ENCODE measurements at regions not wholly inside any gene's neighbourhood (a gene's known extent, or its start where the extent isn't known, plus 50 kb on each side); places are given as distances from the start of the nearest gene placed in this dataset.

DNA sequence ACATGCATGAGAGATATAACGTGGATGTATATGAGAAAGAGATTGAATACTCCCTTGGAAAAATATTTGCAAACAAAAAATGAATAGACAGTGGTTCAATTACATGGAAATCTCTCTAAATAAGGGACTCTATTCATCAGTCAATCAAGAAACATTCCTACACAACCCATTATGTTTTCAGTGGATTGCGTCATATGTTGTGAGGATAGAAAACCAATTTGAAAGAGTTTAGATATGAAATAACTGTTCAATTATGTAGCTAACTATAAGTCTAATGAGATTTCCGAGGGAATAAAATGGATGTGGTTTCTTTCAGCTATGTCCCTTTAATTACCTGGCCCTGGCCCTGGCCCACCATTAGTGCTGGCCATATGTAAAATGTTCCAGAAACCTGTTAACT lies 86.7 kb upstream of the TMCO5A start:
- peaks cover 0 to 3% (median 0%) of the 10 kb centered on the region in 5 donors for H3K9me3 Mint-ChIP-seq
- H3K27ac Mint-ChIP-seq = no peak overlapping the region
- CTCF ChIA-PET = no interaction called here
- Histone ChIP-seq H3K4me1 (ENCODE audit: insufficient read depth, low read length) (no peaks in the 10 kb centered on the region), H3K36me3 (ENCODE audit: insufficient read depth, low read length) (no peaks in the 10 kb centered on the region), H3K9me3 (ENCODE audit: low read length) (no peaks in the 10 kb centered on the region), H3K27ac (ENCODE audit: low read depth, low read length) (no peak overlapping the region), H3K27me3 (ENCODE audit: insufficient read depth, low read length, poor library complexity, severe bottlenecking) (no peaks in the 10 kb centered on the region), H3K4me3 (ENCODE audit: low read length) (no peak overlapping the region)
- no peak for DNase-seq
- H3K36me3 Mint-ChIP-seq = no peaks in the 10 kb centered on the region
- no peak overlapping the region for H3K4me3 Mint-ChIP-seq
- POLR2A ChIA-PET = no interaction called here
- peaks cover 0 to 2% of the 10 kb centered on the region in 2 donors for H3K27me3 Mint-ChIP-seq
- no peaks in the 10 kb centered on the region for H3K4me1 Mint-ChIP-seq

DNA sequence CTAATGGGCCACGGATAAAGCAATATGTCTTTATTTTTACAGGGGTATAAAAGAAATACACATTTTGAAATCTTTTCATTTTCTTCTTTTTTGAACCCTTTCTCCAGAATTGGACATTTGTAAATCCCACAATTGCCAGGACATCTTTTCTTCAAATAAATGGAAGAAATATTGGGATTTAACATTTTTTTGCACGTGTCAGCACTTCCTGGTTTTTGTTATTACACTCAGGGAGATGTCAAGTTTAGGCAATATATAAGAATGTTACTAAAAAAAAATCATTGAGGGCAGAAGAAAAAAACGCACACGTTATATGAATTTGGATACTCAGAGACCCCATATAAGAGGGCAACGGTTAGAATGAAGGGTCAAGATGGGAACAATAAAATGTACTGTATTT lies 78.3 kb upstream of the TMCO5A start:
- no peaks in the 10 kb centered on the region for H3K36me3 ChIP-seq (ENCODE audit: insufficient read depth, low read length)
- H3K4me3 ChIP-seq (ENCODE audit: low read length) = no peak overlapping the region
- no peaks in the 10 kb centered on the region for H3K27me3 ChIP-seq (ENCODE audit: insufficient read depth, low read length, poor library complexity, severe bottlenecking)
- POLR2A ChIA-PET = no interaction called here
- CTCF ChIA-PET = no interaction called here
- no peaks in the 10 kb centered on the region for H3K4me1 ChIP-seq (ENCODE audit: insufficient read depth, low read length)
- peaks cover 0 to 2% (median 0%) of the 10 kb centered on the region in 5 donors for H3K9me3 Mint-ChIP-seq
- no peaks in the 10 kb centered on the region for H3K9me3 ChIP-seq (ENCODE audit: low read length)
- no peak overlapping the region for H3K27ac Mint-ChIP-seq
- peaks cover 0 to 3% of the 10 kb centered on the region in 2 donors for H3K27me3 Mint-ChIP-seq
- no peak for DNase-seq
- no peak overlapping the region for H3K27ac ChIP-seq (ENCODE audit: low read depth, low read length)
- no peak overlapping the region for H3K4me3 Mint-ChIP-seq
- H3K36me3 Mint-ChIP-seq = no peaks in the 10 kb centered on the region
- H3K4me1 Mint-ChIP-seq = no peaks in the 10 kb centered on the region

- Mint-ChIP-seq H3K4me3 (no peak overlapping the region), H3K27ac (no peak overlapping the region), H3K36me3 (no peaks in the 10 kb centered on the region), H3K4me1 (no peaks in the 10 kb centered on the region), H3K27me3 (peaks cover 0 to 3% of the 10 kb centered on the region in 2 donors), H3K9me3 (peaks cover 0 to 2% (median 0%) of the 10 kb centered on the region in 5 donors)
- POLR2A ChIA-PET = no interaction called here
- Histone ChIP-seq H3K27me3 (ENCODE audit: insufficient read depth, low read length, poor library complexity, severe bottlenecking) (no peaks in the 10 kb centered on the region), H3K36me3 (ENCODE audit: insufficient read depth, low read length) (no peaks in the 10 kb centered on the region), H3K4me1 (ENCODE audit: insufficient read depth, low read length) (no peaks in the 10 kb centered on the region), H3K27ac (ENCODE audit: low read depth, low read length) (no peak overlapping the region), H3K9me3 (ENCODE audit: low read length) (no peaks in the 10 kb centered on the region), H3K4me3 (ENCODE audit: low read length) (no peak overlapping the region)
- CTCF ChIA-PET = no interaction called here
- DNase-seq = no peak
These were observed 73.5 kb upstream of the TMCO5A start for GRCh38 chr15:37860896-37861295.

- Histone ChIP-seq H3K4me3 (ENCODE audit: low read length) (no peak overlapping the region), H3K4me1 (ENCODE audit: insufficient read depth, low read length) (no peaks in the 10 kb centered on the region), H3K9me3 (ENCODE audit: low read length) (no peaks in the 10 kb centered on the region), H3K36me3 (ENCODE audit: insufficient read depth, low read length) (no peaks in the 10 kb centered on the region), H3K27ac (ENCODE audit: low read depth, low read length) (no peak overlapping the region), H3K27me3 (ENCODE audit: insufficient read depth, low read length, poor library complexity, severe bottlenecking) (no peaks in the 10 kb centered on the region)
- H3K27ac Mint-ChIP-seq = no peak overlapping the region
- H3K27me3 Mint-ChIP-seq = peaks cover 0 to 2% of the 10 kb centered on the region in 2 donors
- peaks cover 0 to 2% (median 0%) of the 10 kb centered on the region in 5 donors for H3K9me3 Mint-ChIP-seq
- POLR2A ChIA-PET = no interaction called here
- H3K36me3 Mint-ChIP-seq = no peaks in the 10 kb centered on the region
- H3K4me3 Mint-ChIP-seq = no peak overlapping the region
- DNase-seq = no peak
- H3K4me1 Mint-ChIP-seq = no peaks in the 10 kb centered on the region
- CTCF ChIA-PET = no interaction called here
These were observed 68.8 kb upstream of the TMCO5A start for GRCh38 chr15:37865687-37866086.

DNA sequence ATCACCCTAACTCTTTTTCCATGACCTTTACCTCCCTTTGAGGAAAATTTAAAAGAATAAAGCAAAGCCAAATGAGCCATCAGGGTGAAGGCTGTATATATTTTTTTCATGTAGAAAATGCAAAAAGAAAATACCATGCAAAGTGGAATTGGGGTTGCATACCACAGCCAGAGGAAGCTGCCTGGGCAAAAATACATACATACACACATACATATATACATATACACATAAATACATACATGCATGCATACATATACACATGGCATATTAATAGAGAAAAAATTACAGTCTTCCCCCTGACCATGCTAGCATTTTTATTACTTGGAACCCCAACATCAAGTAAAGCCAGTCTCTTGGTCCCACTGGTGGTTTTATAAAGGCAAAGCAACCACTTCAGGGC lies 63.7 kb upstream of the TMCO5A start:
- Histone ChIP-seq H3K4me3 (ENCODE audit: low read length) (no peak overlapping the region), H3K4me1 (ENCODE audit: insufficient read depth, low read length) (no peaks in the 10 kb centered on the region), H3K27ac (ENCODE audit: low read depth, low read length) (no peak overlapping the region), H3K27me3 (ENCODE audit: insufficient read depth, low read length, poor library complexity, severe bottlenecking) (no peaks in the 10 kb centered on the region), H3K9me3 (ENCODE audit: low read length) (no peaks in the 10 kb centered on the region), H3K36me3 (ENCODE audit: insufficient read depth, low read length) (no peaks in the 10 kb centered on the region)
- CTCF ChIA-PET = no interaction called here
- H3K4me1 Mint-ChIP-seq = no peaks in the 10 kb centered on the region
- no peak overlapping the region for H3K4me3 Mint-ChIP-seq
- H3K27me3 Mint-ChIP-seq = peaks cover 2% of the 10 kb centered on the region in 2 donors
- no peaks in the 10 kb centered on the region for H3K9me3 Mint-ChIP-seq
- H3K36me3 Mint-ChIP-seq = no peaks in the 10 kb centered on the region
- POLR2A ChIA-PET = no interaction called here
- DNase-seq = no peak
- no peak overlapping the region for H3K27ac Mint-ChIP-seq

DNA sequence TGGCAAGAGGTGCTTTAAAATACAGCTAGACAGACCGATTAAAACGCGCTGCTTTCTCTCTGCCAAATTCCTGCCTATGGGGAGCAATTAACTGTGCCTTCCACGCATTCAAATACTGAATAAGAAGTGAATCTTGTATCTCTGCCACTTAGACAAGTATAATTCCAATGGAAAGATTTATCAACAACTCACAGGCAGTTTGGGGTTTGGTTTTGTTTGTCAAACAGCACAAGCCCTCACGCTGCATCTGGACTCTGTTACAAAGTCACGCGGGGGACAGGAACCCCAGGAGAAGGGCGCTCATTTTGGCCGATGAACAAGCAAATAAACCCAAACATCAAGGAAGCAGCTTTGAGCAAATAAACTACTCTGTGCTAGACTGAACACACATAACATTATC lies 61.8 kb upstream of the TMCO5A start:
- no peaks in the 10 kb centered on the region for H3K9me3 ChIP-seq (ENCODE audit: low read length)
- H3K36me3 ChIP-seq (ENCODE audit: insufficient read depth, low read length) = no peaks in the 10 kb centered on the region
- no peak overlapping the region for H3K27ac ChIP-seq (ENCODE audit: low read depth, low read length)
- H3K4me3 Mint-ChIP-seq = no peak overlapping the region
- H3K27me3 ChIP-seq (ENCODE audit: insufficient read depth, low read length, poor library complexity, severe bottlenecking) = no peaks in the 10 kb centered on the region
- no peak overlapping the region for H3K27ac Mint-ChIP-seq
- ChIA-PET POLR2A (no interaction called here), CTCF (no interaction called here)
- no peaks in the 10 kb centered on the region for H3K4me1 Mint-ChIP-seq
- H3K4me3 ChIP-seq (ENCODE audit: low read length) = no peak overlapping the region
- no peaks in the 10 kb centered on the region for H3K9me3 Mint-ChIP-seq
- peaks cover 6% of the 10 kb centered on the region in 2 donors for H3K27me3 Mint-ChIP-seq
- H3K4me1 ChIP-seq (ENCODE audit: insufficient read depth, low read length) = no peaks in the 10 kb centered on the region
- H3K36me3 Mint-ChIP-seq = no peaks in the 10 kb centered on the region
- DNase-seq = no peak

- Mint-ChIP-seq H3K4me3 (no peak overlapping the region), H3K4me1 (no peaks in the 10 kb centered on the region), H3K9me3 (no peaks in the 10 kb centered on the region), H3K27me3 (peaks cover 6% of the 10 kb centered on the region in 2 donors), H3K36me3 (no peaks in the 10 kb centered on the region), H3K27ac (no peak overlapping the region)
- CTCF ChIA-PET = no interaction called here
- no peak overlapping the region for H3K27ac ChIP-seq (ENCODE audit: low read depth, low read length)
- no peaks in the 10 kb centered on the region for H3K27me3 ChIP-seq (ENCODE audit: insufficient read depth, low read length, poor library complexity, severe bottlenecking)
- no peaks in the 10 kb centered on the region for H3K36me3 ChIP-seq (ENCODE audit: insufficient read depth, low read length)
- no peak overlapping the region for H3K4me3 ChIP-seq (ENCODE audit: low read length)
- no peaks in the 10 kb centered on the region for H3K4me1 ChIP-seq (ENCODE audit: insufficient read depth, low read length)
- H3K9me3 ChIP-seq (ENCODE audit: low read length) = no peaks in the 10 kb centered on the region
- POLR2A ChIA-PET = interaction anchor here (0.7 kb wide), 1 partner anchor 50 kb away, joined by 4 read pairs; no protein-coding TSS in a partner anchor
- DNase-seq = no peak
These were observed 61.1 kb upstream of the TMCO5A start for GRCh38 chr15:37873336-37873735.

GRCh38 chr15:37876900-37877299 lies 57.5 kb upstream of the TMCO5A start:
- H3K9me3 ChIP-seq (ENCODE audit: low read length) = no peaks in the 10 kb centered on the region
- no peak overlapping the region for H3K4me3 ChIP-seq (ENCODE audit: low read length)
- Mint-ChIP-seq H3K27ac (no peak overlapping the region), H3K4me1 (no peaks in the 10 kb centered on the region), H3K27me3 (peaks cover 6 to 14% of the 10 kb centered on the region in 2 donors), H3K36me3 (no peaks in the 10 kb centered on the region), H3K4me3 (no peak overlapping the region), H3K9me3 (no peaks in the 10 kb centered on the region)
- no peaks in the 10 kb centered on the region for H3K36me3 ChIP-seq (ENCODE audit: insufficient read depth, low read length)
- no peak for DNase-seq
- ChIA-PET CTCF (no interaction called here), POLR2A (no interaction called here)
- H3K27ac ChIP-seq (ENCODE audit: low read depth, low read length) = no peak overlapping the region
- H3K4me1 ChIP-seq (ENCODE audit: insufficient read depth, low read length) = no peaks in the 10 kb centered on the region
- H3K27me3 ChIP-seq (ENCODE audit: insufficient read depth, low read length, poor library complexity, severe bottlenecking) = no peaks in the 10 kb centered on the region

All from CD8-positive, alpha-beta memory T cell (primary cell).